K562 (cell line): ENCODE measurements at regions not wholly inside any gene's neighbourhood (a gene's known extent, or its start where the extent isn't known, plus 50 kb on each side); places are given as distances from the start of the nearest gene placed in this dataset.

Experiments
- ATAC-seq: fragments of 200-7000 bp; cut with Tn5 transposase; 3 replicates; pipeline ENCODE4 v1.9.1; 2020; ENCODE audit warnings: moderate library complexity
- BruUV-seq: library from RNA; stranded (reverse); fragments of 400-500 nt; replicated peaks from 2 replicates; lab custom pipeline; 2021; lab: Mats Ljungman, UMichigan
- CTCF ChIA-PET: fragments of 300-600 bp; formaldehyde crosslinking; extraction: SDS; loops from one replicate; lab custom pipeline; 2021; ENCODE audit warnings: low intra/inter-chr PET ratio; lab: Yijun Ruan, JAX
- POLR2A ChIA-PET: fragments of 300-600, 350-650 bp; sonication (Branson Sonifier 250); formaldehyde crosslinking; extraction: SDS; loops from one replicate; lab custom pipeline; 2021; ENCODE audit warnings: antibody characterized with exemption, inconsistent platforms; lab: Yijun Ruan, JAX
- DNase-seq, 4 experiments: peaks; one replicate each; pipeline versions ENCODE4 v3.0.0 to v3.0.0-alpha.2; 2011 to 2018; ENCODE audit warnings: low spot score in 3 of 4, mixed read lengths in 3 of 4; ENCODE audit errors: extremely low read depth in 1 of 4
- FAIRE-seq: peaks from 2 replicates; lab custom pipeline; 2011; peaks lifted over from hg19 to GRCh38; lab: Jason Lieb, UNC
- H2AFZ ChIP-seq: 2 replicates; pipeline ENCODE4 v1.6.0; 2011; ENCODE audit warnings: low read depth, low read length, control low read depth, inconsistent platforms
- H3K27ac ChIP-seq: fragments of 200-600 bp; 3 replicates; pipeline ENCODE4 v1.8.0; 2011; ENCODE audit warnings: low read depth, mild to moderate bottlenecking, control low read depth, inconsistent platforms, low read length, moderate library complexity, mixed read lengths; ENCODE audit errors: extremely low read depth
- H3K27me3 ChIP-seq, 2 experiments: fragments of 300-600 bp in 1 of 2; 2 replicates in 1 of 2; 3 replicates in 1 of 2; pipeline versions ENCODE4 v1.6.0 to v1.8.0; 2011; ENCODE audit warnings: inconsistent platforms in 2 of 2, low read length in 2 of 2, mild to moderate bottlenecking in 1 of 2, mixed read lengths in 1 of 2, moderate library complexity in 1 of 2; ENCODE audit not compliant: control insufficient read depth in 2 of 2, insufficient read depth in 2 of 2
- H3K36me3 ChIP-seq: fragments of 300-600 bp; 3 replicates; pipeline ENCODE4 v1.8.0; 2011; ENCODE audit warnings: mild to moderate bottlenecking, low read length, inconsistent platforms; ENCODE audit not compliant: control insufficient read depth, insufficient read depth
- H3K4me1 ChIP-seq, 2 experiments: fragments of 200-600 bp in 1 of 2; replicated peaks in 1 of 2; 2 replicates in 1 of 2; 3 replicates in 1 of 2; pipeline versions ENCODE4 v1.5.1 to v1.8.0; 2011; ENCODE audit warnings: inconsistent platforms in 2 of 2, low read length in 2 of 2, mild to moderate bottlenecking in 1 of 2, mixed read lengths in 1 of 2, moderate library complexity in 1 of 2; ENCODE audit not compliant: control insufficient read depth in 2 of 2, insufficient read depth in 2 of 2
- H3K4me2 ChIP-seq: 2 replicates; pipeline ENCODE4 v1.6.1; 2011; ENCODE audit warnings: low read length, control low read depth, inconsistent platforms, mixed read lengths; ENCODE audit not compliant: insufficient read depth
- H3K4me3 ChIP-seq: fragments of 200-600 bp; sonication (generic), shearing (Covaris generic); 2 replicates; pipeline ENCODE4 v1.5.1; 2016; ENCODE audit warnings: control low read depth, inconsistent platforms
- H3K79me2 ChIP-seq: fragments of 200-600 bp; 3 replicates; pipeline ENCODE4 v1.8.0; 2011; ENCODE audit warnings: low read length, inconsistent platforms; ENCODE audit not compliant: control insufficient read depth, insufficient read depth
- H3K9ac ChIP-seq, 2 experiments: 2 replicates each; pipeline versions ENCODE4 v1.6.0 to v1.6.1; 2011; ENCODE audit warnings: low read depth in 2 of 2, low read length in 2 of 2, control low read depth in 1 of 2, inconsistent platforms in 1 of 2, mild to moderate bottlenecking in 1 of 2, mixed read lengths in 1 of 2; ENCODE audit not compliant: insufficient read depth in 1 of 2
- H3K9me1 ChIP-seq: one replicate; pipeline ENCODE4 v1.6.0; 2011; ENCODE audit warnings: inconsistent platforms, mild to moderate bottlenecking, low read length, moderate library complexity; ENCODE audit not compliant: control insufficient read depth, insufficient read depth
- H3K9me3 ChIP-seq: replicated peaks from 2 replicates; pipeline ENCODE4 v1.5.1; 2011; ENCODE audit warnings: low read depth, low read length, inconsistent platforms; ENCODE audit not compliant: control insufficient read depth, insufficient read depth
- H4K20me1 ChIP-seq: replicated peaks from 2 replicates; pipeline ENCODE4 v1.6.1; 2011; ENCODE audit warnings: low read length, inconsistent platforms, mixed read lengths; ENCODE audit not compliant: control insufficient read depth, insufficient read depth
- CCAR2 ChIP-seq: fragments of 200-400 bp; formaldehyde crosslinking; IDR thresholded peaks from 2 replicates; pipeline ENCODE4 v1.6.1; 2017; ENCODE audit warnings: mild to moderate bottlenecking, low read depth, low read length
- E2F3 ChIP-seq: fragments of 250-450 bp; sonication (Bioruptor Pico); IDR thresholded peaks from 2 replicates; pipeline ENCODE4 v1.4.0; 2020; ENCODE audit warnings: mild to moderate bottlenecking
- ETS2 ChIP-seq: IDR thresholded peaks from 2 replicates; pipeline ENCODE4 v1.6.1; 2016; ENCODE audit warnings: borderline replicate concordance, missing genetic modification characterization, mild to moderate bottlenecking, moderate library complexity, missing compliant biosample characterization; ENCODE audit not compliant: poor library complexity, severe bottlenecking
- GTF3C2 ChIP-seq: IDR thresholded peaks from 3 replicates; pipeline ENCODE4 v1.6.1; 2011; ENCODE audit warnings: borderline replicate concordance, mild to moderate bottlenecking, moderate library complexity; ENCODE audit not compliant: insufficient read length; ENCODE audit errors: extremely low read depth
- HINFP ChIP-seq: fragments of 450-650 bp; conservative IDR thresholded peaks from 2 replicates; pipeline ENCODE4 v1.6.1; 2016; ENCODE audit warnings: missing genetic modification characterization, low read depth, mild to moderate bottlenecking, control low read depth, missing compliant biosample characterization
- KAT8 ChIP-seq: fragments of 450-650 bp; IDR thresholded peaks from 2 replicates; pipeline ENCODE4 v1.6.1; 2016; ENCODE audit warnings: low read depth, mild to moderate bottlenecking
- SP1 ChIP-seq: sonication (generic); formaldehyde crosslinking; IDR thresholded peaks from 2 replicates; pipeline ENCODE4 v1.8.1; 2022; ENCODE audit warnings: mild to moderate bottlenecking, missing genetic modification reagents
- USF1 ChIP-seq: sonication (generic); formaldehyde crosslinking; IDR thresholded peaks from 2 replicates; pipeline ENCODE4 v1.9.0; 2022; ENCODE audit warnings: mild to moderate bottlenecking, missing genetic modification reagents
- ZNF184 ChIP-seq: sonication (generic); formaldehyde crosslinking; IDR thresholded peaks from 2 replicates; pipeline ENCODE4 v1.5.0; 2020; ENCODE audit warnings: missing genetic modification reagents
- ZNF311 ChIP-seq: fragments of 250-450 bp; sonication (Bioruptor Pico); IDR thresholded peaks from 2 replicates; pipeline ENCODE4 v1.4.0; 2020; ENCODE audit warnings: mild to moderate bottlenecking, moderate library complexity
- ZNF699 ChIP-seq: fragments of 250-450 bp; sonication (Bioruptor Pico); IDR thresholded peaks from 2 replicates; pipeline ENCODE4 v1.8.0; 2021; ENCODE audit warnings: mild to moderate bottlenecking, moderate library complexity; ENCODE audit not compliant: insufficient replicate concordance
- WGBS: fragments of 100-300 bp; shearing (Covaris generic); methylation state at CpG from one replicate; pipeline ENCODE4 v1.1.6; 2016; ENCODE audit warnings: low coverage, mixed read lengths; ENCODE audit not compliant: insufficient coverage; ENCODE audit errors: missing lambda C conversion rate; 5-methylcytosine and 5-hydroxymethylcytosine counted together
- in situ Hi-C: fragments of 300-500 bp; cut with MboI; formaldehyde crosslinking; loops from 4 replicates; pipeline ENCODE4 v1.15.0; 2018; ENCODE audit warnings: inconsistent platforms, mixed read lengths
- intact Hi-C: fragments of 100-400 bp; cut with micrococcal nuclease; formaldehyde crosslinking; loops from 2 replicates; pipeline ENCODE4 v1.14.2; 2022

GRCh38 chr14:106737021-106737420, 1210.6 kb downstream of the TMEM121 start:
- no peaks in the 10 kb centered on the region for H3K36me3 ChIP-seq
- H3K4me3 ChIP-seq = no peak overlapping the region
- no peak overlapping the region for H3K27ac ChIP-seq
- FAIRE-seq (no peak), ATAC-seq (no peak), DNase-seq (no peak)
- H4K20me1 ChIP-seq = no peaks in the 10 kb centered on the region
- no peaks in the 10 kb centered on the region for H3K79me2 ChIP-seq
- 0% methylated on average over 9 of the region's 9 CpGs for WGBS
- TF ChIP-seq GTF3C2 (no peak), ZNF311 (CRISPR knock-in tag) (no peak), KAT8 (no peak), ETS2 (tag) (no peak), CCAR2 (no peak), E2F3 (no peak), HINFP (tag) (no peak), ZNF184 (CRISPR knock-in tag) (no peak), ZNF699 (no peak), SP1 (CRISPR knock-in tag) (no peak), USF1 (CRISPR knock-in tag) (no peak)
- no peaks in the 10 kb centered on the region for H3K9me1 ChIP-seq
- POLR2A ChIA-PET = no interaction called here
- CTCF ChIA-PET = no interaction called here
- no peak overlapping the region for H2AFZ ChIP-seq
- no TSS peak for BruUV-seq
- H3K9me3 ChIP-seq = no peaks in the 10 kb centered on the region
- H3K4me1 ChIP-seq = no peaks in the 10 kb centered on the region
- no peak overlapping the region for H3K4me2 ChIP-seq
- in situ Hi-C loops (no loop called here), intact Hi-C loops (no loop called here)
- H3K27me3 ChIP-seq = no peaks in the 10 kb centered on the region
- H3K9ac ChIP-seq = no peak overlapping the region
